HEK293 (cell line): ENCODE measurements at regions not wholly inside any gene's neighbourhood (a gene's known extent, or its start where the extent isn't known, plus 50 kb on each side); places are given as distances from the start of the nearest gene placed in this dataset.

ENCODE experiments used
- CTCF ChIP-seq: fragments of 450-650 bp; formaldehyde crosslinking; IDR thresholded peaks from 2 replicates; pipeline ENCODE4 v1.5.1; 2016; ENCODE audit warnings: missing biosample characterization, missing genetic modification characterization
- ZBTB7A ChIP-seq: fragments of 450-650 bp; formaldehyde crosslinking; IDR thresholded peaks from 2 replicates; pipeline ENCODE4 v1.5.1; 2016; ENCODE audit warnings: low read depth, missing biosample characterization, missing genetic modification characterization
- ZNF571 ChIP-seq: fragments of 450-650 bp; formaldehyde crosslinking; IDR thresholded peaks from 2 replicates; pipeline ENCODE4 v1.5.0; 2017; ENCODE audit warnings: missing biosample characterization, missing genetic modification characterization

GRCh38 chr6:156474507-156475120 is 302.6 kb upstream of the ARID1B start:
- TF ChIP-seq CTCF (tag by site-specific recombination) (no peak), ZBTB7A (tag by site-specific recombination) (no peak), ZNF571 (tag by site-specific recombination) (no peak)
